Endothelial cell of umbilical vein (primary cell): ENCODE measurements at regions not wholly inside any gene's neighbourhood (a gene's known extent, or its start where the extent isn't known, plus 50 kb on each side); places are given as distances from the start of the nearest gene placed in this dataset.

ENCODE experiments used
- BruUV-seq: library from RNA; stranded (reverse); fragments of 400-500 nt; replicated peaks from 2 replicates; lab custom pipeline; 2021; lab: Mats Ljungman, UMichigan
- CTCF ChIA-PET: fragments of 300-600, 350-600 bp; sonication (Branson Sonifier 250); formaldehyde crosslinking; loops from one replicate; lab custom pipeline; 2021; ENCODE audit warnings: antibody characterized with exemption, inconsistent platforms; lab: Charles Lee
- POLR2A ChIA-PET: fragments of 300-600, 350-600 bp; sonication (Branson Sonifier 250); formaldehyde crosslinking; loops from one replicate; lab custom pipeline; 2021; ENCODE audit warnings: antibody characterized with exemption, inconsistent platforms; lab: Charles Lee
- DNase-seq: peaks from one replicate; pipeline ENCODE4 v3.0.0-alpha.2; 2011; ENCODE audit warnings: low read depth, low spot score
- FAIRE-seq: peaks from 2 replicates; lab custom pipeline; 2011; peaks lifted over from hg19 to GRCh38; lab: Jason Lieb, UNC
- H2AFZ ChIP-seq: 2 replicates; pipeline ENCODE4 v1.6.0; 2012; ENCODE audit warnings: low read depth, low read length, control low read depth, inconsistent platforms
- H3K27ac ChIP-seq: 2 replicates; pipeline ENCODE4 v1.5.1; 2011; ENCODE audit warnings: low read depth, mild to moderate bottlenecking, control low read depth, low read length, moderate library complexity; ENCODE audit not compliant: insufficient read depth
- H3K27me3 ChIP-seq, 2 experiments: 2 replicates each; pipeline versions ENCODE4 v1.6.0 to v1.6.1; 2011; ENCODE audit warnings: low read length in 2 of 2, mixed read lengths in 1 of 2; ENCODE audit not compliant: control insufficient read depth in 2 of 2, insufficient read depth in 2 of 2
- H3K36me3 ChIP-seq, 2 experiments: 2 replicates in 1 of 2; 3 replicates in 1 of 2; pipeline ENCODE4 v1.5.1; 2011; ENCODE audit warnings: low read length in 2 of 2, mild to moderate bottlenecking in 1 of 2, moderate library complexity in 1 of 2; ENCODE audit not compliant: control insufficient read depth in 2 of 2, insufficient read depth in 2 of 2; ENCODE audit errors: extremely low read depth in 1 of 2
- H3K4me1 ChIP-seq: 3 replicates; pipeline ENCODE4 v1.5.1; 2011; ENCODE audit warnings: mild to moderate bottlenecking, low read length; ENCODE audit not compliant: control insufficient read depth, insufficient read depth; ENCODE audit errors: extremely low read depth
- H3K4me2 ChIP-seq: 2 replicates; pipeline ENCODE4 v1.6.1; 2011; ENCODE audit warnings: low read length, control low read depth, mixed read lengths; ENCODE audit not compliant: insufficient read depth
- H3K4me3 ChIP-seq, 3 experiments: fragments of 200-600 bp in 1 of 3; sonication (generic), shearing (Covaris generic) in 1 of 3; replicated peaks in 1 of 3; 2 replicates each; pipeline ENCODE4 v1.5.1; 2011 to 2016; ENCODE audit warnings: control low read depth in 3 of 3, low read length in 3 of 3, mild to moderate bottlenecking in 2 of 3, inconsistent platforms in 1 of 3, low read depth in 1 of 3, moderate library complexity in 1 of 3; ENCODE audit not compliant: insufficient read depth in 1 of 3
- H3K79me2 ChIP-seq: 2 replicates; pipeline ENCODE4 v1.6.0; 2012; ENCODE audit warnings: low read length, inconsistent platforms; ENCODE audit not compliant: control insufficient read depth, insufficient read depth
- H3K9ac ChIP-seq: replicated peaks from 2 replicates; pipeline ENCODE3; 2011; ENCODE audit warnings: low read length, control low read depth; ENCODE audit not compliant: insufficient read depth; ENCODE audit errors: extremely low read depth
- H3K9me1 ChIP-seq: replicated peaks from 3 replicates; pipeline ENCODE4 v1.6.0; 2011; ENCODE audit warnings: mild to moderate bottlenecking, low read length; ENCODE audit not compliant: control insufficient read depth, insufficient read depth; ENCODE audit errors: extremely low read depth
- H3K9me3 ChIP-seq: replicated peaks from 2 replicates; pipeline ENCODE4 v1.5.1; 2012; ENCODE audit warnings: low read length, inconsistent platforms; ENCODE audit not compliant: control insufficient read depth, insufficient read depth
- H4K20me1 ChIP-seq: replicated peaks from 2 replicates; pipeline ENCODE3; 2011; ENCODE audit warnings: mild to moderate bottlenecking, low read length; ENCODE audit not compliant: control insufficient read depth, insufficient read depth; ENCODE audit errors: extremely low read depth
- EZH2 ChIP-seq: IDR thresholded peaks from 2 replicates; pipeline ENCODE4 v1.6.1; 2012; ENCODE audit warnings: borderline replicate concordance, low read depth, mild to moderate bottlenecking, moderate library complexity, low read length, inconsistent platforms; ENCODE audit not compliant: severe bottlenecking
- FOS ChIP-seq: IDR thresholded peaks from 2 replicates; pipeline ENCODE4 v1.6.1; 2011; ENCODE audit warnings: mild to moderate bottlenecking, low read length, moderate library complexity, borderline replicate concordance; ENCODE audit not compliant: insufficient read depth
- GATA2 ChIP-seq: IDR thresholded peaks from 2 replicates; pipeline ENCODE4 v1.7.0; 2011; ENCODE audit warnings: low read depth, mild to moderate bottlenecking, moderate library complexity, mixed read lengths, low read length; ENCODE audit not compliant: insufficient read length, insufficient read depth
- JUN ChIP-seq: IDR thresholded peaks from 2 replicates; pipeline ENCODE4 v1.6.1; 2011; ENCODE audit warnings: borderline replicate concordance, low read depth; ENCODE audit not compliant: insufficient read length, insufficient read depth
- MYC ChIP-seq: IDR thresholded peaks from one replicate; pipeline ENCODE4 v1.6.1; 2011; ENCODE audit warnings: mild to moderate bottlenecking, low read depth, low read length
- POLR2A ChIP-seq: IDR thresholded peaks from 2 replicates; pipeline ENCODE4 v1.6.1; 2012; ENCODE audit warnings: low read depth, mild to moderate bottlenecking, control low read depth, low read length
- POLR2AphosphoS5 ChIP-seq: IDR thresholded peaks from 2 replicates; pipeline ENCODE4 v1.6.1; 2012; ENCODE audit warnings: low read depth, mild to moderate bottlenecking, control low read depth, low read length, moderate library complexity; ENCODE audit not compliant: insufficient read depth
- dilution Hi-C: fragments of 300-500 bp; cut with MboI; formaldehyde crosslinking; loops from one replicate; pipeline ENCODE4 v1.15.0; 2019; ENCODE audit warnings: low sequenced_read_pairs; ENCODE audit not compliant: extremely low pct_ligation_motif_present
- intact Hi-C: fragments of 100-400 bp; cut with micrococcal nuclease; formaldehyde crosslinking; loops from one replicate; pipeline ENCODE4 v1.10.0; 2022
- TF ChIP-seq, protein P1 (sequence below), 2 donors: IDR thresholded peaks; 1 replicate in 1 of 2; 2 replicates in 1 of 2; pipeline ENCODE4 v1.5.1; 2011; ENCODE audit warnings: low read length in 2 of 2, mild to moderate bottlenecking in 2 of 2, moderate library complexity in 2 of 2, control low read depth in 1 of 2, inconsistent platforms in 1 of 2, low read depth in 1 of 2; ENCODE audit not compliant: insufficient read depth in 1 of 2; ENCODE audit errors: extremely low read depth in 1 of 2
- TF ChIP-seq, protein P2 (sequence below): IDR thresholded peaks from 2 replicates; pipeline ENCODE4 v1.6.1; 2011; ENCODE audit not compliant: insufficient read depth, insufficient read length

DNA sequence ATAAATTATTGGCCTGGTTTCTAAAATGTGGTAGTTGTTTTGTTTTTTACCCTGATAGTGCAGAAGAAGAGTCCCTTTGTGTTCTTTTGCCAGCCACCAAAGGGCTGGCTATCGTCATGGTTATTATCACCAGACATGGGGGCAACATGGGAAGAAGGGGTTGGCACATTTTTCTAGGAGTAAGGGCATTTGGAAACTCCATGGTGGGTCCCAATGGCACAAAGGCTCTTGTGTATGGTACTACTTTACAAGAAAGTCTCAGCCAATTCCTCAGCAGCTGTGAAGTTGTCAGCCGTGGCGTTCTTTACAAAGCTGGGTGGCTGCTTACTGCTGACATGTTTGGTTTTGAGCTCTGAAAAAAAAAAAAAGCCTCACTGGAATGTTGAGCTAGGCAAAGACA lies 330.4 kb upstream of the ESRRG start:
- no peaks in the 10 kb centered on the region for H4K20me1 ChIP-seq
- H3K9me3 ChIP-seq = no peaks in the 10 kb centered on the region
- no peaks in the 10 kb centered on the region for H3K4me1 ChIP-seq
- no peaks in the 10 kb centered on the region for H3K36me3 ChIP-seq
- no peaks in the 10 kb centered on the region for H3K79me2 ChIP-seq
- FAIRE-seq (no peak), DNase-seq (no peak)
- TF ChIP-seq POLR2A (no peak), POLR2AphosphoS5 (no peak)
- no peak overlapping the region for H3K4me2 ChIP-seq
- H3K9ac ChIP-seq = no peak overlapping the region
- no peak overlapping the region for H2AFZ ChIP-seq
- H3K27ac ChIP-seq = no peak overlapping the region
- H3K4me3 ChIP-seq = no peak overlapping the region
- ChIA-PET CTCF (no interaction called here), POLR2A (no interaction called here)
- BruUV-seq = no TSS peak
- H3K27me3 ChIP-seq = no peaks in the 10 kb centered on the region
- intact Hi-C loops = no loop called here
- dilution Hi-C loops = no loop called here
- no peaks in the 10 kb centered on the region for H3K9me1 ChIP-seq

GRCh38 chr1:217052626-217053025 lies 329.4 kb upstream of the ESRRG start:
- CTCF ChIA-PET = no interaction called here
- no peak overlapping the region for H3K4me2 ChIP-seq
- no peak overlapping the region for H2AFZ ChIP-seq
- DNase-seq (no peak), FAIRE-seq (no peak)
- H3K9ac ChIP-seq = no peak overlapping the region
- H3K9me1 ChIP-seq = no peaks in the 10 kb centered on the region
- intact Hi-C loops (no loop called here), dilution Hi-C loops (no loop called here)
- H3K27ac ChIP-seq = no peak overlapping the region
- BruUV-seq = no TSS peak
- H3K4me1 ChIP-seq = no peaks in the 10 kb centered on the region
- H3K4me3 ChIP-seq = no peak overlapping the region
- TF ChIP-seq JUN = no peak
- TF ChIP-seq, protein P1, sequence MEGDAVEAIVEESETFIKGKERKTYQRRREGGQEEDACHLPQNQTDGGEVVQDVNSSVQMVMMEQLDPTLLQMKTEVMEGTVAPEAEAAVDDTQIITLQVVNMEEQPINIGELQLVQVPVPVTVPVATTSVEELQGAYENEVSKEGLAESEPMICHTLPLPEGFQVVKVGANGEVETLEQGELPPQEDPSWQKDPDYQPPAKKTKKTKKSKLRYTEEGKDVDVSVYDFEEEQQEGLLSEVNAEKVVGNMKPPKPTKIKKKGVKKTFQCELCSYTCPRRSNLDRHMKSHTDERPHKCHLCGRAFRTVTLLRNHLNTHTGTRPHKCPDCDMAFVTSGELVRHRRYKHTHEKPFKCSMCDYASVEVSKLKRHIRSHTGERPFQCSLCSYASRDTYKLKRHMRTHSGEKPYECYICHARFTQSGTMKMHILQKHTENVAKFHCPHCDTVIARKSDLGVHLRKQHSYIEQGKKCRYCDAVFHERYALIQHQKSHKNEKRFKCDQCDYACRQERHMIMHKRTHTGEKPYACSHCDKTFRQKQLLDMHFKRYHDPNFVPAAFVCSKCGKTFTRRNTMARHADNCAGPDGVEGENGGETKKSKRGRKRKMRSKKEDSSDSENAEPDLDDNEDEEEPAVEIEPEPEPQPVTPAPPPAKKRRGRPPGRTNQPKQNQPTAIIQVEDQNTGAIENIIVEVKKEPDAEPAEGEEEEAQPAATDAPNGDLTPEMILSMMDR (IDR thresholded peaks at IDR 0.05; ENCODE audit: extremely low read depth in 1 of 2, insufficient read depth in 1 of 2, low read depth in 1 of 2, low read length in 2 of 2) = no peak
- TF ChIP-seq, protein P2, sequence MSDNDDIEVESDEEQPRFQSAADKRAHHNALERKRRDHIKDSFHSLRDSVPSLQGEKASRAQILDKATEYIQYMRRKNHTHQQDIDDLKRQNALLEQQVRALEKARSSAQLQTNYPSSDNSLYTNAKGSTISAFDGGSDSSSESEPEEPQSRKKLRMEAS = no peak
- no peak for TF ChIP-seq FOS
- TF ChIP-seq EZH2 = no peak
- TF ChIP-seq POLR2A = no peak
- no peak for TF ChIP-seq POLR2AphosphoS5
- no peak for TF ChIP-seq GATA2
- TF ChIP-seq MYC = no peak
- no peaks in the 10 kb centered on the region for H3K9me3 ChIP-seq
- no peaks in the 10 kb centered on the region for H3K36me3 ChIP-seq
- H3K27me3 ChIP-seq = no peaks in the 10 kb centered on the region
- no peaks in the 10 kb centered on the region for H4K20me1 ChIP-seq
- H3K79me2 ChIP-seq = no peaks in the 10 kb centered on the region
- POLR2A ChIA-PET = no interaction called here
